Activated effector memory CD4-positive, alpha-beta T cell treated with Interleukin-2 at 50 U/mL for 16 hours (primary cell): ENCODE measurements at regions not wholly inside any gene's neighbourhood (a gene's known extent, or its start where the extent isn't known, plus 50 kb on each side); places are given as distances from the start of the nearest gene placed in this dataset.

Experiments
- DNase-seq: peaks from one replicate; pipeline ENCODE4 v3.0.0-alpha.2; 2020

DNA sequence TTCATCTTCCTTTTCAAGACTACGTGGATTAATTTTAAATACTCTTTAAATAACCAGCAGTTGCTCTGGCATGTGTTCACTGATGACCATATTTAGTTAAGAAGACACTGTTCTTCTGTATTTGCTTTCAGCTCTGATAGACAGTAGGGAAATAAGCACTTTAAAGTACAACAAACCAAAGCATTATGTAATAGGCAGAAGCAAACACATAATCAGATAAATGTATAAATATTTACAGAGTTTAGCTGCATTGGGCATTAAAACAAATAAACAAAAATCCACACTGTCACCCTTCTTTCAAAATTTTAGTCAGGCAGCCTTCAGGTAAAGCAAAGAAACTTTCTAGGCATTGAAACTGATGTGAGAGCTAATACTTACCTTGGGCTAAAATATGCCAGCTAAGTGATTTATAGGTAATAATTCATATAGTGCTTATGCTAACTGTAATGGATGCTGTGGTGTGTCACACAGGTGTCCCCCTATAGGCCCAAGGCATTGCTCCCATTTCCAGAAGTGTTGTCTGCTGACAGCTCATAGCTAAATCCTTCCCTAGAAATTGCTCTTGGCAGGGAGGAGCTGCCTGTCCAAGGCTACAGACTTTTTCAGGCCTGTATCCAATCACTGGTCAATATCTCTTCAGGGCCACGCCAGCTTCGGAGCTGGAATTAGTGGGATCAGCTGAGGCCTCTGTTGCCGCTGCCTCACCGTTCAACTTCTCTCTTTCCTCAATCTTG lies 111.5 kb upstream of the CITED2 start:
- DNase-seq, result no peak

DNA sequence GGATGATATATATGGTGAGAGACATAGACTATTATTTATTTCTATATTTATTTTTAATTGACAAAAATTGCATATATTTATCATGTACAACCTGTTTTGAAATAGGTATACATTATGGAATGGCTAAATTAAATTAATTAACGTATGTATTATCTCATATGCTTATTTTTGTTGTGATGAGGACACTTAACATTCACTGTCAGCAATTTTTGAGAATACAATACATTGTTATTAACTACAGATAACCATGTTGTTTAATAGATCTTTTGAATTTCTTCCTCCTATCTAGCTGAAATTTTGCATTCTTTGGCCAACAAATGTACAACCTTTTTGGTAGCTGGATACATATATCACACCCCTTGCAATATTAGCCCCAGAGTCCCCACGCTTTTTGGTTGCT lies 110.7 kb upstream of the CITED2 start:
- DNase-seq, result no peak

DNA sequence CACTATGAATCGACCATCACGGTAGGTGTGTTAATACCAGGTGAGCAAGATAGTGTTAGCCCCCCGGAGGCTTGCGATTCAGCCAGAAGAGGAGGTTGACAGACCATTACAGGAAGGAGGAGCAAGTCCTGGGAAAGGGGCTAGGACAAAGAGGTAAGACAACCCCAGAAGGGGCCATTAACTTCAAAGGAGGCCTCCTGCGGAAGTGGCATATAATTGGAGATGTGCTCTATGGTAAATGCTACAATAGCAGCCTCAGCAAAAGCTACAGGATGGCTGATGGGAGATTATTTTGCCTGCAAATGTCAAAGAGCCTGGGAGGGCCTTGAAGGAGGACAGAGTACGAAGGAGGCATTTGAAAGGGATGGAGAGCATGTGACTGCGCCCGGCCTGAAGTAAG lies 108.6 kb upstream of the CITED2 start:
- DNase-seq, result no peak

DNA sequence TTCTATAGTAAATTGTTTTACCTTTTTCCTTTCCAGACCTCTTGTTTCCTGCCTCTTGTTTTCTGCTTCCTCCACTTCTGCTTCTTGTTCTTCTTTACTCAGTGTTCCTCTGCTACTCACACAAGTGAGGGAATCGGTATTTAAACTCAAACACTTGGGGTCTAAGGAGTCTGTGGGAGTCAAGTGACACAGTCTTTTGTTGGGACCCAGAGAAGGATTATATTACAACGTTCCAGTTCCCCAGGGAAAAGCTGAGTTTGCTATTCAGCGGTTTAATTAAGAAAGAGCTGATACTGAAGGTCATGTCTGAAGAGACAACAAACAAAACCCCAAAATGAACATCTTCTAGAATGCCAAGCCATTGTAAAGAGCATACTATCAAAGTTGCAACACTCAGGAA lies 107.8 kb upstream of the CITED2 start:
- no peak for DNase-seq

DNA sequence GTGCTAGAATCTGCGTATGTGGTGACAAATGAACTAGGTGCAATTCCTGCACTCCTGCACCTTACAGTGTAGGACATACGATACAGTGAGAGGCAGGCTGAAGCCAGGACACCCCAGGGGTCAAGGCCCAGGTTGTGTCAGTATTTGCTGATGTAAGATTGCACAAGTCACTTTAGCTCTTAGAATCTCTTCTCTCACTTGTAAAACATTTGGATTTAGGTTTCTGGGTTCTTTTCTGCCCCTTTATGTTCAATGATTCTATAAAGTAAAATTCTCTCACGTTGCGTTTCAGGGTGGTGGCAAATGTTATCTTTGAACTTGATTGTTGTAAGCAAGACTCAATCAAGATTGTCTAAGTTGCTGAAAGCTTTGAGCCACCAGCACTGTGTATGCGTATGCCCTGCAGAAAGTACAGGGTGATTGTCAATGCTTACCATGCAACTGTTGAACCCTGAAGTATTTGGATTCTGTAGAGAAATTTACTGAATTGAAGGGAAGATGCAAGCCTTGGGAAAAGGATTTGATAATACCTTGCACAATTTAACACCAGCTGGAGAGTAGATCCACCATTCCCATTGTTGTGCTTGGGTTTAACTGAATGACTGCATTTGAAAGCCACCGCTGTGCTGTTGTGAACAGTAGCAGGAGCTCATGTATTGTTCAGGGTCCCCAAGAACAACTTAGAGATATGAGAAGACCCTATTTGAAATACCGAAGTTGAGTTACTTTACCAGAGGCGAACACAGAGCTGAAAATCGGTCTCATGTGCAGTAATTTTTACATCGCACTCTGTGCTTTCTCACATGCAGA lies 106.1 kb upstream of the CITED2 start:
- DNase-seq, result no peak

DNA sequence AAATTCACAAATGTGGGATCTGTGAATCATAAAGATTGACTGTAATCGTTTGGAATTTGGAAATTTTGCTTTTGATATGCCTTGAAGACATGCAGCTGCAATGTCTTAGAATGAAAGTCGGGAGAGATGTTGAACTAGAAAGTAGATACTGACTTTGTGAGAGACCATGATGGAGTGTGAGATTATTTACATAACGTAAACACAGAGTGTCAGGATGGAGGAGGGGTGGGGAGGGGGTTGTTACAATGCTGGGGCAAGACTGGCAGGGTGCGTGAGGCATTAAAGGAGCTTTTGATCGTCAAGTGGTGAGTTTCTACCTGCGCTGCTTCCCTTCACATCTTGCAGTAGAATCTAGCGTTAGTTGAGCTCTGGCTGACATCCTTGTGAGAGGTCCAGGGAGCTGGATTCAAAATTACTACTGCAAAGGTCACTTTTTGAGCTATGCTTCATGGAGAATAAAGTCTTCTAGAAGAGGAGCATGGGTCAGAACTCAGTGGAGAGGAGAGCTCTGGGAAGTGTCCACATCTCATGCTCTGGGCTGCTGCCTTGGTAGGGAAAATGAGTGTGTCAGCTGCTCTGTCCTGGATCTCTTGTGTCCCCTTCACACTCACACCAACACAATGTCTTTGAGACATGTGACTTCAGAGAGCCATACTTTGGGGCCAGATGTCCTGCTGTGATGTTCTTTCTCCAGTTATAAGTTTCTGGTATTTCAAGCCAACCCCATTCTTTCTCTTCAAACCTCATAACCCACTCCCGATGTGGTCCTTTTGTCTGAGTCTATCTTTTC lies 105.2 kb upstream of the CITED2 start:
- DNase-seq, result no peak

DNA sequence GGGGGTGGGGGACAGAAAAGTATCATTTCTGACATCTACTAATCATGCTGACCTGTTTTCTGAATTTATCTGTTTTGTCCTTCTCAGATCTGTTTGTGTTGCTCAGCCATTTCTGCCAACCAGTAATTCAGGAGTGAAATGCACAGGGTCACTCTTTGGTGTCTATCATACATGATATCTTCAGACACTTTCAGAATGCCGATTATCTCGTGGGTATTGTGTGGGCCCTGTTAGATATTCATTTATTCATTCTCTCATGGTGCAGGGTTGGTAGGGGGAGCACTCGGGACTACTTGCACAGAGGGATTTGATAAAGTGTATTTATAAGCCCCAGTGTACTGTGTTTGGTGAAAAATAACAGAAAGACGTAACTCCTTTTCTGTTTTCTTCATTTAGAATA lies 101.2 kb upstream of the CITED2 start:
- no peak for DNase-seq

DNA sequence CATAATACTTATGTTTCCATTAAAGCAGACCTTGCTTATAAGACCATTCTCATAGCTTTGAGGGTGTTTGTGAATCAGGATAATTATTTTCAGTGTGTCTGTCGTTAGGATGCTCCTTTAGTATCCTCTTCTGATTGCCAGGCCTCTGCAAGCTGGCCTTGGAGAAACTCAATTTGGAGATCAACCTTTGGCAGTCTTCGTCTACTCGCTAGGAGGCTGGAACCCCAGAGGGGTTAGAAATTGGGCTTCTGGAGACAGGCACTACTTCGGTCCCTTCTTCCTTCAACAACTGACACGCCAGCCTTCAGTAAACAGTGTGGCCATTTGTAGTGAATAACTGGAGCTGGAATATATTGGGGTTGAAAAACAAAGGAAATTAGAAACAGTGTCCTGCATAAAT lies 100.8 kb upstream of the CITED2 start:
- DNase-seq, result no peak

DNA sequence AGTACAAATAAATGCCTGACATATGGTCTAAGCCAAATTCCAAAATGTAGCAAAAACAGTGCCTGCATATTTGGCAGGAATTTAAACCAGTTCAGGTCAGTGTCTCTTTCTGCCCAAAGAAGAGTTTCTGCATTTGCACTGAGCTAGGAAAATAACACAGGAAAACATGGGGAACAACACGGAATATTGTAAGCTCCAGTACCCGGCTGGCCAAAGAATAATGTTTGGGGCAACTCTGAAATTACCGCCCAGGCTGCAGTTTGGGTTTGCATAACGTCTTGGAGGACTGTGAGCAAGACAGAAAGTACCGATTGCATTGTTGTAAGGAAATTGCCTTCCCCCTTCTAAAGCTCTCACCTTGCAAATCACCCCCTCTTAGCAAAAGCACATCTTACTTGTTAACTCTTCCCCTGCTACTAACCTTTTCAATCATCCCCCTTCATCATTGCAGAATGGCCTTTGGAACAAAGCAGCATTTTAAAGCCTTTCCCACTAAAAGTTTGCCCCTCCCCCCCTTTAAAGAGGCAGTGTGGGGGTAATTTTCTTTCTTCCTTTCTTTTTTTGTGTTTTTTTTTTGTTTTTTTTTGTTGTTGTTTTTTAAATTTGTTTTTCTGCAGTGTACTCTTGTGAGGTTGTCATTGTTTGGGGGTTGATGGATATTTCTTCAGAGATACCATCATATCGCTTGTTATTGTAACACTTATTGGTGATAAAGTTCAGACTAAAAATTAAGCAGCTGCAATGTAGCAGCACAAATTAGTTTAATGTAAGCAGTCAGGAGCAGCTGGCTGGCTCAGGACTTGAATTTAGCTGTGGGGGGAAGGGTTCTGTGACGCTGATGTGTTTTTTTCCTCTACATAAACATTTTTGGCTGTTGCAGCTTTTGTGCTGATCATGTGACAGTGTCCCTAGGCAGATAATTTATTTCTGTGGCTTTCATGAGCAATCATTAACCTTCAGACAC lies 100.0 kb upstream of the CITED2 start:
- DNase-seq, result no peak

DNA sequence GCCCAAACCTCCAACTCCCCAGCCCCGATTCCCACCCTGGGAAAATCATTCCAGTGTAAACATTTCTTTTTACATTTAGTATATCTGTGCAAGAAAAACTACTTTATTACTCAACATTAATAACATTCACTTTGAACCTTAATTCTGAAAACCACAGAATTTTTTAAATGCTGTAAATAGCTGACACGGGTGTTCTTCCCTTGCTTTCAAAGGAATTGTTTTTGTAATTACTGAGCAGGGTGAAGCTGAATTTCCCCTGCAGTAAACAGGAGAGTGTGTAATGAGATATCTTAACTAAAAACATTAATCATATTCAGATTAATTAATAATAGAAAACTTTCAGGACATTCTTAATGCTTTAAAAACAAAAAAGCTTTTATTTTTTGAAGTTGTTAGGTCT lies 99.3 kb upstream of the CITED2 start:
- no peak for DNase-seq

DNA sequence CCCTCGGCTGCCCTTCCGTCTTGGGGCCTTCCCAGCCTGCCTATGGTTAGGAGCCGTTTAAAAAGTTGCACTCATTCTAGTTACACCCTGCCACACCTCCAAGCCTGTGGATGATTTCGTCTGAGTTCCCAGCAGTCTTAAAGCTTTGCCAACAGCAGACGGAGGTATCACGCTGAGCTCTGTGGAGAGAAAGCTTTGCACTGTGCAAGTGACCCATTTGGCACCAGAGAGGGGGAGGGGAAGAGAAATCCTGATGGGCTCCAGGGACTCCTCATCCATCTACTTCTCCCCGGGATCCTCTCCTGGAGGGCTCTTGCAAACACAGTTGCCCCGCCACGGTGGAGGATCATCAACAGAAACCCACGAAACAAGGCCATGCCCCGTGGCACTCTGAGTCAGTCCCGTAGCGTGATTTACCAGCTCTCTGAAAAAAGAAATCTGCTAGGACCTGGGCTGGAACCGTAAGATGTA lies 98.8 kb upstream of the CITED2 start:
- DNase-seq, result no peak

DNA sequence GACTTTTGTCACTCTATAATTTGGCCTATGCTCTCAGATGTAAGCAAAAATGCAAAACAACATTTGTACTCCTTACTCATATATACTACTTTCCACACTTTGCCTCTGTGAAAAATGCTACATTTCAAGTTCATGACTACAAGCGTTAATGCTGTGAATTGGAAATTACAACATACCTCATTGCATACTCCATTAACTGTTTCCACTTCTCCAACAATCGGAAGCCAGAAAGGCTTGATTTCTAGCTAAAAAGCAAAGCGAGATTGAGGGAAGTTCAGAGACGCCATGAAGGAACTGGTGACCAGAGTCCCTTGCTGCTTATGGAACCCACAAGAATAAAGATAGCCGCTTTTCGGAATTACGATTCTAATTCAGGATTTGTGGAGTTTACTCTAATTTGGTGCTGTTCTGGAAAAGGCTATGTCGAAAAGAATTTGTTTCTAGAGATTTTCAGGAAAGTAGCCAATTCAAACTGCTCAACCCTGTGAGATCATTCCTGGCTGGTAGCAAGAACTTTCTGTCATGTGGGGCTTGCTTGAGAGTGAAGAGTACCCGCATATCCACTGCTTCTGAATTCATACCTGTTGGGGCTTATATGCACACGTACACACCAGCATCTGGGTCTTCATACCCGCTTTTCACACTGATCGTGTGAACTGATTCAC lies 98.0 kb upstream of the CITED2 start:
- DNase-seq, result no peak

DNA sequence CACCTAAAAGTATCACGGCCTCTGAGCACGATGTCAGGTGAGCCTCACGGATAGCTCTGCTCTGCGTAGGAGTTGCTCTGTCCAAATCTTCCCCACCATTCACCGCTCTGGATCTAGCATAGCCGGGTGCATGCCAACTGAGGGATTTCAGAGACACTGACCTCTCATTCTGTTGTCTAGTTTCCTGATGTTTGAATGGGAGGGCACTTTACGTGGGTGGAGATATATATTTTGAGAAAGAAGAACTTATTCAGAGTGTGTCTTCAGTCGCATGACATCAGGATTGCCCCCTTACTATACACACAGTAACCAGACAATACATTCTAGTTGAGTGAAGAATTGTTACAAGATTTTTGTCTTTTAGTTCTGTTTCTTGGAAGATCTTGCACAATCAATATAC lies 96.5 kb upstream of the CITED2 start:
- no peak for DNase-seq

DNA sequence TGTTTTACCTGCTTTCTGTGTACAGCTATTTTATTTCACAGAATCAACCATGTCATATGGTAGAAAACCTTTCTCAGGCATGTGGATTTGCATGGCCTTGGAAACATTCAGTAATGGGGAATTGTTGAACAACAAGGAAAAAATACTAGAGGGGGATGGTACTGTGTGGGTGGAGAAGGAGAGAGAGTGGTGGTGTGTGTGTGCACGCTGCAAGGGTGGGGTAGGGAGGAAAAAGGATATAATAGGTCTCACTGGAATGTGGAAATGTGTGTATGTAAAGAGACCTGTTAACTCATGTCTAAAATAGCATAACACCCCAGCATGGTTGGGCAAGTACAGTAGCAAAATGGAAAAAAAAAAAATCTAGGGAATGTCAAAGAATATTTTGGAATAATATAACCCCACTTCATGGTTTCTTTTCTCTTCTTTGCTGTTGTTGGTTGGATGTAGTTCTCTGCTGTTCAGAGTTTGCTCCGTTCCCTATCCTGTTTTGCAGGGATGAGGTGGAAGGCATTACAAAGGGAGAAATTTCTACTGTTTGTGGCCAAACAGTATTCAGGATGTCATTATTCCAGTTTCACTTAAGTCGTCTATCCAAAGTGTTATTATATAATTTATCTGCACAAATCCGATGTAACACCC lies 93.9 kb upstream of the CITED2 start:
- DNase-seq, result no peak

DNA sequence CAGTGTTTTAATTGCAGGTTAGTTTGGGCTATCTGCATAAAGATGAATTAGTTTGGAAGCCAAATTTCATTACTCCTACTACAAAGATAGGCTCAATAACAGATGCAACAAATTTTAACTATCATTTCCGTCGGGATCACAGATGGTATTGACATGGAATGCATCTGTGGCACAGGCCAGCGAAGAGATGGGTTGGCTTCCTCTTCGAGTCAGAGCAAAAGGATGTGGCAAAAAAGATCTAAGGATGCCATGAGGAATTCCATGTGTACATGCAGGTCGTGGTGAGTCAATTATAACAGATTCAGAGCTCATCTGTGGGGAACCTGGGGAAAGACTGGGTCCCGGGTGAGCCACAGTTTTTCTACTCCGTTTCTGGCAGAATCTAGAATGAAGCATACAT lies 83.0 kb upstream of the CITED2 start:
- DNase-seq, result no peak

DNA sequence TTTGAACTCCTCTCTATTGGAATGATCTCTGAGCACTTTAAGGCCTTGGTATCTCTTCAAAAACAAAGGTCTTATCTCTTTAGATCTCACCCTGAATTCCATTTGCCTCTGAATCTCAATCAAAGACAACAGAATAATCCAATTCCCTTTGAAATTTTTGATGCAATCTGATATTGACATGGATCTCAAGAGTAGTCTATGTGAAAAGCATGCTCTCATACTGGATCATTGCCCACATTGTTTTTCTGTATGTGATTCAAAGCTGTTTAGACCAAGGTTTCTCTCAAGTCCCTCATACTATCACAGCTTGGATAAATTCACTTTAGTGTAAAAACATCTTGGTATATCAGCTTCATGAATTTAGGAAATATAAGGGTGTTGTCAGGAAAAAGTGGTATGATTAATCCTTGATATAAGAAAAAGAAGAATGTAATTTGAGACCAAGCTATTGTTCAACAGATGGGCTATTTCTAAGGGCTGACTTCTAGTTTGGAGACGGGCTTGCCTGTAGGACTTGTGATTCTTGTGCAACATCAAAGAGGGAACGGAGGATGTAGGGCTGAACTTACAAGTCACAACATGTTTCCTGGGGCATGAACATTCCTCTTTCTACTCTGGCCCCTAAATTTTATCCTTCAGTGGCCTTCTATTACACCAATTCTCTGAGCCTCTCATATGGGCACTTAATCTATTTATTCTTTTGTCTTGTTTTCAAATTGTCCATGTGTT lies 77.9 kb upstream of the CITED2 start:
- no peak for DNase-seq

DNA sequence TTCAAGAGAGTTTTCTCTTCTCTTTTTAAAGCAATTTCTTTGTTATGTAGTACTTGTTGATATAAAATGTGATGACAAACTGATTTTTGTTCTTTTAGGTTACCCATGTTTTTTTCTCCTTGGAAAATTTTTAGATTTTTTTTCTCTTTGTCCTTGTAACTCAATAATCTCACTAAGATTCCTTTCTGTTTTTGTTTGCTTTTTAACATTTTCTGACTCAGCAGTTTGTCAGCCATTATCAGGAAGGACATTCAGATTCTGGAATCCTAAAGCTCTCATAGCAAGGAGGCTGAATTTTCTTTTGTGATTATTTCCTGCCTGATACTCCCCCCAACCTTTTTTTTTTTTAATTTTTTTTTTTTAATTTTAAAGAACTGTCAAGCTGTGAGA lies 75.2 kb upstream of the CITED2 start:
- DNase-seq, result no peak

DNA sequence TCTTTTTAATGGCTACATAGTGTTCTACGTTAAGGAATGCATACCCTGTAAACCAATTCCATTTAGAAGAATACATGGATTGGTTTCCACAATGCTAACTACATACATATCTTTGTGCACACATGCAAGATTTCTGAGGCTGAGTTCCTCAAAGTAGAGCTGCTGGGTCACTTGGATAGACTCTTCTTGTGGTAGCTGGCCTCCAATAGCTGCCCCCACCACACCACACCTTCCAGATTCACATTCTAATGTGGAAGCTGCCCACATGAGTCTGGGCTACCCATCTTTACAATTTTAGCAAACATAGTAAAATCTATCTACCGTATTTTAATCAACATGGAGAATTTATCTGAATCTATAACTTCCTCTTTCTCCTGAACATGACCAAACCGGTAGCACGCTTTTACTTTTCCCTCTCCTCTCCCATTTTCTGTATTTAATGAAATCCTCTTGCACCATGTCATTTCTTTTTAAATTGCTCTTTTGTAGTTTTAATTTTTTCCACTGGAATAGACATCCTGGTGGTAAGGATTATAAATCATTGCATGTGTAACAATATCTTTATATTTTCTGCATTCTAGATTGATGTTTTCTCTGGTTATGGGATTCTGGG lies 74.7 kb upstream of the CITED2 start:
- DNase-seq, result no peak

DNA sequence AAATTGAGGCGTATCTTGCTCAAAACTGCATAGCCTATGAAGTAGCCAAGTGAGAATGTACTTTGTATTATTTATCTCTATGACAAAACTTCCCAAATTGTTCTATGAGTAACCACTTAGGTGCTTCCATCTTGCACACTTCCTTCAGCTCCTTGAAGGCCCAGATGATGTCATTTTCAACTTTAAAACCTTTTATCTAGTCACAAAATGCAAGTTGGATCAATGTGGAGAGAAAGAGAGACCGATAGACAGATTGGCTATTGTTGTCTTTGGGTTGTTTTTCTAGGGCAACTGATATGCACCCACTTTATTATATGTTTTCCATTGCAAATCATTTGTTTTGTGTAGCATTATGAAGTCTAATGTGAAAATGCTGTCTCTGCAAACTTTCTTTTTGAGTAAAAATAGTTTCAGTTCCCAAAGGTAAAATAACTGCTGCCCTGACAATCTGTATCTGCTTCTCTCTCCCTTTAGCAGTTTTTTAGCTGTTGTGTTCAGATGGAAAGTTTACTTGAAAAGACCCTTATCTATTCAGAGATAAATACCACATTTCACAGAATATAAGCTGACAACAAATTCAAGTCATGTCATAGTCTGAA lies 73.7 kb upstream of the CITED2 start:
- DNase-seq, result no peak

DNA sequence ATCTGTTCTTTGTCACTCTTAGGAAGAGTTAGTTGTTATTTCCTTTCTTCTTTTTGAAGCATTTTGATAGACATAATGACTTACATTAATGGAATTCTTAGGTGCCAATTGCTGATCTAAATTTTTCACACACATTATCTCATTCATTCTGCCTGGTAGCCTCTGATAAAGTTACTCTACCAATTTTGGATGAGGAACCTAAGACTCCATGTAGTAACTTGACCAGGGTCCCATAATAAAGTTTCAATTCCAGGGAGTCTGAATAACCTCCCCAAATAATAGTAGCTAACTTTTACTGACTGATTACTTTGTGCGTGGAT lies 73.2 kb upstream of the CITED2 start:
- no peak for DNase-seq
